RWPE1 (cell line): ENCODE measurements at regions not wholly inside any gene's neighbourhood (a gene's known extent, or its start where the extent isn't known, plus 50 kb on each side); places are given as distances from the start of the nearest gene placed in this dataset.

ENCODE experiments used
- CTCF ChIA-PET: fragments of 350-600 bp; sonication (Branson Sonifier 250); formaldehyde crosslinking; extraction: SDS; loops from one replicate; lab custom pipeline; 2021; lab: Yijun Ruan, JAX
- POLR2A ChIA-PET: fragments of 400-600 bp; formaldehyde crosslinking; extraction: SDS; loops from one replicate; lab custom pipeline; 2020; ENCODE audit warnings: antibody characterized with exemption; ENCODE audit not compliant: low non-redundant PET; lab: Yijun Ruan, JAX
- DNase-seq: peaks from one replicate; pipeline ENCODE4 v3.0.0; 2012; ENCODE audit warnings: low spot score
- H3K27ac ChIP-seq: fragments of 450-650 bp; 2 replicates; pipeline ENCODE4 v1.5.1; 2017
- CTCF ChIP-seq: fragments of 450-650 bp; conservative IDR thresholded peaks from 2 replicates; pipeline ENCODE4 v1.5.1; 2017; ENCODE audit warnings: low read depth, mild to moderate bottlenecking

GRCh38 chr6:71103130-71103529 is 146.3 kb upstream of the B3GAT2 start:
- no peak for DNase-seq
- H3K27ac ChIP-seq: no peak overlapping the region
- CTCF ChIA-PET: no interaction called here
- POLR2A ChIA-PET: no interaction called here
- TF ChIP-seq CTCF: no peak

- ChIA-PET CTCF (no interaction called here), POLR2A (no interaction called here)
- no peak for DNase-seq
- no peak overlapping the region for H3K27ac ChIP-seq
- no peak for TF ChIP-seq CTCF
These were observed 146.8 kb upstream of the B3GAT2 start for GRCh38 chr6:71103641-71104040.

- ChIA-PET POLR2A (no interaction called here), CTCF (no interaction called here)
- no peak for TF ChIP-seq CTCF
- H3K27ac ChIP-seq: no peak overlapping the region
- DNase-seq: no peak
These were observed 149.4 kb upstream of the B3GAT2 start for GRCh38 chr6:71106276-71106675.

- H3K27ac ChIP-seq: no peak overlapping the region
- no peak for TF ChIP-seq CTCF
- ChIA-PET POLR2A (no interaction called here), CTCF (interaction anchor here (0.5 kb wide), 1 partner anchor 1110 kb away, joined by 5 read pairs; no protein-coding TSS in a partner anchor)
- peak; percentile 41 for DNase-seq
These were observed 151.1 kb upstream of the B3GAT2 start for GRCh38 chr6:71107911-71108420.

- CTCF ChIA-PET: no interaction called here
- DNase-seq: no peak
- H3K27ac ChIP-seq: no peak overlapping the region
- POLR2A ChIA-PET: no interaction called here
- no peak for TF ChIP-seq CTCF
These were observed 157.7 kb upstream of the B3GAT2 start for GRCh38 chr6:71114544-71114943.

GRCh38 chr6:71114986-71115385 is 158.1 kb upstream of the B3GAT2 start:
- no peak for TF ChIP-seq CTCF
- DNase-seq: no peak
- H3K27ac ChIP-seq: no peak overlapping the region
- ChIA-PET POLR2A (no interaction called here), CTCF (no interaction called here)
